Astrocyte of the spinal cord (primary cell): ENCODE measurements at regions not wholly inside any gene's neighbourhood (a gene's known extent, or its start where the extent isn't known, plus 50 kb on each side); places are given as distances from the start of the nearest gene placed in this dataset.
"Not testable (repeated sequence)": the region's sequence is repeated elsewhere in the genome, so short reads cannot be mapped to it uniquely, and the experiment has no call there.

Experiments used
- DNase-seq: peaks from one replicate; pipeline ENCODE4 v3.0.0; 2011; ENCODE audit warnings: low read depth, low spot score
- H3K4me3 ChIP-seq: 2 replicates; pipeline ENCODE4 v1.5.1; 2011; ENCODE audit warnings: low read depth, mild to moderate bottlenecking, low read length, moderate library complexity
- CTCF ChIP-seq: IDR thresholded peaks from 2 replicates; pipeline ENCODE4 v1.5.1; 2012; ENCODE audit warnings: low read depth, mild to moderate bottlenecking, low read length, inconsistent platforms
- in situ Hi-C: cut with HindIII; loops from 2 replicates; pipeline ENCODE4 v1.10.0; 2017; ENCODE audit warnings: low sequenced_read_pairs

- in situ Hi-C loops = no loop called here
- H3K4me3 ChIP-seq = no peak overlapping the region
- no peak for DNase-seq
- no peak for TF ChIP-seq CTCF
Observed at GRCh38 chr1:194795917-194796593, 1609.6 kb upstream of the B3GALT2 start.

DNA sequence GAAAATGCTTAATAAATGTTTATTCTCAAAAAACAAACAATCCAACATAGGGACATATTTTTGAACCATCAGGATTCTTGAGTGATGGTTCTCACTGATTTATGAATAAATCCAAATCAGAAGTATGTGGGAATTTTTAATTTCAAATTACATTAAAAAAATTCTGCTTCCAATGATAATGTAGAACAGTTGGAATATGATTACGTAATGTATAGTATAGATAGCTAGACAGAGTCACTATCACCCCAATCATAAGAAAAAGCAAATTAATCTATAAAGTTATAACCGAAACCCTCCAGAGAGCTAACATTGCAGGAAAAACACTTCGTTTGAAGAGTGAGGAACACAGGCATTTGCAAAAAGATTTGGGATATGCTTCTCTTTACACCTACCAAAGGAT is 1600.6 kb upstream of the B3GALT2 start:
- in situ Hi-C loops = no loop called here
- H3K4me3 ChIP-seq = no peak overlapping the region
- TF ChIP-seq CTCF = no peak
- DNase-seq = no peak

GRCh38 chr1:194786027-194786426 is 1599.6 kb upstream of the B3GALT2 start:
- no peak overlapping the region for H3K4me3 ChIP-seq
- no peak for TF ChIP-seq CTCF

DNA sequence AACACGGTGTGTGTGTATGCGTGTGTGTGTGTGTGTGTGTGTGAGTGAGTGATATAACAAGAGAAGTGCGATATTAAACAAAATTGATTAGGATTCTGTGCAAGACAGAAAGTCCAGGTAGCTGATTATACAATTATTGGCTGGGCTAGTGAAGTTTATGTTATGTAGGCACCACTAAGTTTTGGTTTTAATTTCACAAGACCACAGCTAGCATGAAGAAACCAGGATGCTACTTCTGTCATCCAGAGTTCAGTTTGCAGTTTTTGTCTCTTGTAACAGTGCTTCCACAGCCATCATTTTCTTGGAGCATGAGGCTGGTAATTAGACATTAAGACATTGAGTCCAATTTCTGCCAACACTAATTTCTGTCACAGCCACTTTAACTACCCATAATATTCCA is 1590.2 kb upstream of the B3GALT2 start:
- in situ Hi-C loops = no loop called here
- DNase-seq = no peak
- H3K4me3 ChIP-seq = no peak overlapping the region
- TF ChIP-seq CTCF = no peak

More at GRCh38 chr1:194786027-194786426, 1599.6 kb upstream of the B3GALT2 start:
- in situ Hi-C loops = no loop called here
- no peak for DNase-seq

- no peak for TF ChIP-seq CTCF
- DNase-seq = no peak
- no peak overlapping the region for H3K4me3 ChIP-seq
- in situ Hi-C loops = no loop called here
Observed at GRCh38 chr1:194774535-194774934, 1588.1 kb upstream of the B3GALT2 start.

DNA sequence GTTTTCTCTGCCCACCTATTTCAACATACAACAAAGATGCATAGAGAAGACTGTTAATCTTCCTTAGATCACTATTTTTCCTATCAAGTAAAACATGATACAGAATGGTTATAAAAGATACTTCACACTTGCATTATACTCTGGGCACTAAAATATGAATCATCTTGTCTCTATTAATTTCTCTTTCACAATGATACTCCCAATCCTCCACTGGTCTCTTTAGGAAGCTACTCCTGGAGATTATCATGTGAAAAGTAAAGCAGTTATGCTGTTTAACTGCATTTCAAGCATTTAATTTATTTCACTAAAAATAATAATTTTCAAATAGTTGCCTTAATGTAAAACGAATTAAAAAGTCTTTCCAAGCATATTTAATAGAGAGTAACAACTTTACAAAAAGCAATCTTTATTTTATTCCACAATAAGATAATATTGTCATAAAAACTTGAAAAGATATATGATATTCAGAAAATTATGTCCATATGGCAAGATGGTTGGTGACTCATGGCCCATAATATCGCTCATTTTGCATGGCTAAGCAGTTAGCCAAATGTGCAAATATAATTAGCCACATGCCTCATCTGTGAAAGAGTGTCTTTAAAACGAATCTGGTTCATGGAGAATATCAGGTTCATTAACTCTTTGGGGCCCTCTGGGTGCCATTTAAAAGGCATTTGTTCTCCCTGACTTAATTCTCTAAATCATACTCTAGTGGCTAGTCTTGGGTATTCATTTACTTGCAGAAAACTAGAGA is 1569.0 kb upstream of the B3GALT2 start:
- TF ChIP-seq CTCF = no peak
- DNase-seq = no peak
- no peak overlapping the region for H3K4me3 ChIP-seq
- in situ Hi-C loops = no loop called here

DNA sequence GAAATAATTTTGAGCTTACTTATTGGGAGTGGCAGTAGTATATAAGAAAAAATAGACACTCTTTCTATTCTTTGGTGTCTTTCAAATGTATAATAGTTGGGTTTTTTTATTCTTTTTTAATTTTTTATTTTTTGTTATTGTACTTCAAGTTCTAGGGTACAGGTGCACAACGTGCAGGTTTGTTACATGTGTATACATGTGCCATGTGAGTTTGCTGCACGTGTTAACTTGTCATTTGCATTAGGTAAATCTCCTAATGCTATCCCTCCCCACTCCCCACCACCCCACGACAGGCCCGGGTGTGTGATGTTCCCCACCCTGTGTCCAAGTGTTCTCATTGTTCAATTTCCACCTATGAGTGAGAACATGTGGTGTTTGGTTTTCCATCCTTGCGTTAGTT is 1552.4 kb upstream of the B3GALT2 start:
- DNase-seq, in situ Hi-C loops, H3K4me3 ChIP-seq: not testable (repeated sequence)
